ENCODE measurements at regions not wholly inside any gene's neighbourhood (a gene's known extent, or its start where the extent isn't known, plus 50 kb on each side); places are given as distances from the start of the nearest gene placed in this dataset.
A peak's percentile ranks its signal among the peaks of the same experiment; 100 is the strongest.

GRCh38 chr7:41628901-41629300 lies 74.0 kb downstream of the INHBA start (continued):
- TF ChIP-seq ZBTB40 (IDR thresholded peaks at IDR 0.05; ENCODE audit: borderline replicate concordance): no peak
- TF ChIP-seq NKRF (conservative IDR thresholded peaks at IDR 0.05): no peak

DNA sequence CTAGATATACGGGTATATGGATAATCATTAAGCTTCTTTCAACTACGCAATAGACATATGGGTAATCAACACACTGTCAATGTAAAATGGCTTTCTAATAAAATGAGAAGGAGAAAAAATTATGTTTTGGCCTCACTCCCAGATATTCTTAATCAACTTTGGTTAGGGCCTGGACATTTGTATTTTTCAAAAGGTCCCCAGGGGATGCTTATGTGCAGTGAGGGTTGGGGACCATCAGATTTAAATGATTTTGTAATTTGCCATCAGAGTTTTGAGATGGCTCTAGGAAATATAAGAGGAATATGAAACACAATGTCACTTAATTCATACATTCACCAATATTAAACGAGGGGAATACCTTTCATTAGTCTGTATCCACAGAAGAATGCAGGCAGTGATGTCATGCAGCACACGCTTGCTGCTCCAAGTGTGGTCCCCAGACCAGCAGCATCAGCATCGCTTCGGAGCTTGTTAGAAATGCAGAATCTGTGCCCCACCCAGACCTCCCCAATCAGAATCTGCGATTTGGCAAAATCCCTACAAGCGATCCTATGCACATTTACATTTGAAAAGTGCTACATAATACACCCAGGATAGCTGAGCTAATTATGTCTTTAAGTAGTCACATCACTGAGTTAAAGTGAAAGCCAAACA lies 75.1 kb downstream of the INHBA start:
- ATAC-seq (0 out of 3 replicates have a peak, but pooled peaks have one; percentile 13), DNase-seq (ENCODE audit: low read depth, low spot score) (no peak), FAIRE-seq (no peak)
- Histone ChIP-seq H2AFZ (ENCODE audit: control insufficient read depth, low read depth, low read length) (no peak overlapping the region), H4K20me1 (ENCODE audit: control insufficient read depth, insufficient read depth) (no peaks in the 10 kb centered on the region), H3K4me1 (ENCODE audit: control insufficient read depth, insufficient read depth, low read length) (no peaks in the 10 kb centered on the region), H3K4me3 (no peak overlapping the region), H3K36me3 (ENCODE audit: control insufficient read depth in 2 of 2, insufficient read depth in 2 of 2, low read length in 1 of 2) (no peaks in the 10 kb centered on the region), H3K79me2 (ENCODE audit: control insufficient read depth, insufficient read depth, low read length) (no peaks in the 10 kb centered on the region), H3K4me2 (ENCODE audit: control insufficient read depth, insufficient read depth) (no peak overlapping the region), H3K27me3 (replicated peaks in 1 of 2; ENCODE audit: control insufficient read depth in 2 of 2, insufficient read depth in 2 of 2, low read length in 1 of 2) (no peaks in the 10 kb centered on the region), H3K9me3 (replicated peaks; ENCODE audit: control insufficient read depth, insufficient read depth, low read length) (no peaks in the 10 kb centered on the region), H3K9ac (ENCODE audit: control insufficient read depth, insufficient read depth, low read length) (no peak overlapping the region), H3K27ac (ENCODE audit: control insufficient read depth, insufficient read depth) (no peak overlapping the region)
- WGBS (ENCODE audit: insufficient coverage, insufficient replicate concordance, low lambda C conversion rate, missing lambda C conversion rate): 60% methylated on average over 8 of the region's 8 CpGs
- intact Hi-C loops (cut with micrococcal nuclease; ENCODE audit: unreplicated experiment): no loop called here
- ChIA-PET CTCF (no interaction called here), SMC1A (ENCODE audit: uncharacterized antibody, unreplicated experiment) (no interaction called here), POLR2A (no interaction called here), RAD21 (ENCODE audit: unreplicated experiment) (no interaction called here)
- in situ Hi-C loops (cut with MboI): no loop called here
- BruUV-seq (replicated peaks): no TSS peak
- TF ChIP-seq CEBPZ (IDR thresholded peaks at IDR 0.05; ENCODE audit: low read depth, low read length): no peak
- no peak for TF ChIP-seq STAT1 (conservative IDR thresholded peaks at IDR 0.05)
- no peak for TF ChIP-seq KDM1A (IDR thresholded peaks at IDR 0.05; ENCODE audit: borderline replicate concordance)
- TF ChIP-seq POLR2AphosphoS2 (IDR thresholded peaks at IDR 0.05; ENCODE audit: low read depth, low read length): no peak
- no peak for TF ChIP-seq SIN3A (IDR thresholded peaks at IDR 0.05; ENCODE audit: low read depth, low read length)
- TF ChIP-seq ZBTB11 (CRISPR knock-in tag; IDR thresholded peaks at IDR 0.05): no peak
- TF ChIP-seq HDAC2 (IDR thresholded peaks at IDR 0.05): no peak

All from GM12878 (cell line).